NCI-H2029 (cell line): ENCODE measurements at regions not wholly inside any gene's neighbourhood (a gene's known extent, or its start where the extent isn't known, plus 50 kb on each side); places are given as distances from the start of the nearest gene placed in this dataset.
"Not testable (repeated sequence)": the region's sequence is repeated elsewhere in the genome, so short reads cannot be mapped to it uniquely, and the experiment has no call there.

Experiments
- DNase-seq: peaks from one replicate; lab custom pipeline; 2025; lab: John Stamatoyannopoulos, UW

DNA sequence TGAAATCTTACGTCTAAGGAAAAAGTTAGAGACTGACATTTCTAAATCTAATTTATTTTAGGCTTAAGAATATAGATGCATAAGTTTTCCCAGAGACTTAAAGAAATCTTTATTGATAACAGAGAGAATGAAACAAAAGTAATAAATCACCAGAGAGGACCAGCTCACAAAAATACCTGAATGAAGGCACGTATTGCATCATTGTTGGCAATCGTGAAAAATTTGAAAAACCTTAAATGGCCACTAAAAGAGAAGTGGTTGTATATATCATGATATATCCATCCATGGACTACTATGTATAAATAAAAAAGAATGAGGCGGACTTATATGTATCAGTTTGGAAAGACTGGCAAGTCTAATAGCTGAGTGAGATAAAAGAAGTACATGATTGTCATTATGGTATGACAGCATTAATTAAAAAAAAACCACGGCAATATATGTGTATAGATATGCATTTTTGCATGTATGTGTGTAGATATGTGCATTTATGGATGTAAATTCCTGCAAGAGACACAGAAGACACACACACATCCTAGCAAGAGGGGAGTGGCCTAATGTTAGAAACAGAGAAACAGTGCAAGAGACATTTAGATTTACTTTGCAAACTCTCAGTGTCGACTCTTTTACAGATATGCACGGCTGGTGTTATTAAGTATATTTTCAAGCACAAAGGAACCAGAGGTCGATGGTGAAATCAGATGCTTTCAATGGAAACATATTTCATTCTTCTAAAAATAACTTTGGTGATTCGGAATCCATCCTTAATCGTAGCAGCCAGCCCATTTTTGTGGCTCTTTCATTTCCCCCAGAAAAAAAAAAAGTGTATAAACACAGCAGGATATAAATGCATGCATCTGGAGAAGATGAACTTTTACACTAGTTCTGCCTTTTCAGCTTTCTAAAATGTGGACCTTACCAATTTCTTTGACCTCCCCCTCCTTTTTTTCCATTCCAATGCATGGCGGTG, 156.1 kb upstream of the SALL4 start:
- DNase-seq = no peak

GRCh38 chr20:51955756-51956155, 153.4 kb upstream of the SALL4 start:
- DNase-seq = no peak

- DNase-seq = no peak
Measured at GRCh38 chr20:51953731-51954340, 151.5 kb upstream of the SALL4 start.

GRCh38 chr20:51950926-51951325, 148.6 kb upstream of the SALL4 start:
- no peak for DNase-seq

DNA sequence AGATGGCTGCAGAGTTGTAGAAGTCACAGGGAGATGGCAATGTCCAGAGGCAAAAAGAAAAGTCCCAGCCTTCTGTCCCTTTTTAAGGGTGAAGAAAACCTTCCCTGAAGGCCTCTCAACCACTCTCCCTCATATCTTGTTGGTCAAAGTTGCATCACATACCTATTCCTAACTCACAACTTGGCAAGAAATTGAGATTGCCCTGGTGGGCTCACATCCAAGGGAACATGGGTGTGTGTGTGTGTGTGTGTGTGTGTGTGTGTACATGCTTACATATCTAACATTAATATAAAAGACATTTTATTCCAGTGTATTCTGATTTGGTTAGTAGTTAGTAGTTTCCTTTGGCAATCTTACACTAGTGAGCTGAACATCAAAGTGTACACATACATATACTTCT, 144.3 kb upstream of the SALL4 start:
- no peak for DNase-seq

DNA sequence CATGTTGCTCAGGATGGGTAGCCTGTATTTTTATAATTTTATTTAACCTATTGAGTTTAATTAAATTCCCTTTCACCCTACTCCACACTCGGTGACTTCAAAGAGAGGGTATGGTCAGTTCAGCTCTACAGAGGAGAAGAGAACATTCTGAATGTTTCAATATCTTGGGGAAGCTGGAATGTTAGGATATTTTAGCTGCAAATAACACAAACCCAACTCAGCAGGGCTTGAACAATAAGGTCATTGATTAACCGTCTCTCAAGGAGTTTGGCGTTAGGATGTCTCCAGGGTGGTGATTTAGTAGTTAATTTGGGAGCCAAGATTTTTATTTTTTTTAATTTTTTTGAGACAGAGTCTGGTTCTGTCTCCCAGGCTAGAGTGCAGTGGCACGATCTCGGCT, 143.6 kb upstream of the SALL4 start:
- no peak for DNase-seq

DNA sequence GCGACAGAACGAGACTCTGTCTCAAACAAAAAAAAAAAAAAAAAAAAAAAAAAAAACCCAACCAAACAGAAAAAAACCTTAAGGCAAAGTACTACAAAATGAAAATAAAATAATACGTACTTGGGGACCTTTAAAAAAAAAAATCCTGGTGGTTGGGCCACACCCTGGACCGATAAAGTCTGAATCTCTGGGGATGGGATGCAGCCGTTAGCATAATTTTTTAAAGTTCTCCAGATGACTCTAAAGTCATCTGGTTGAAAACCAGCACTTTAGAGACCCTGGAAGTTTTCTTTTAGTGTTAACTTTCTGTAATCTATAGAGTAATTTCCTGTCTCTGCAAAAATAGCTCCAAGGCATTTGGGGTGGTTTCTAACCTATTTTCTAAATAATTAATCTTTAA, 142.9 kb upstream of the SALL4 start:
- no peak for DNase-seq

GRCh38 chr20:51943761-51944160, 141.4 kb upstream of the SALL4 start:
- no peak for DNase-seq

- not testable (repeated sequence) for DNase-seq
Measured at GRCh38 chr20:51943326-51943725, 141.0 kb upstream of the SALL4 start.

DNA sequence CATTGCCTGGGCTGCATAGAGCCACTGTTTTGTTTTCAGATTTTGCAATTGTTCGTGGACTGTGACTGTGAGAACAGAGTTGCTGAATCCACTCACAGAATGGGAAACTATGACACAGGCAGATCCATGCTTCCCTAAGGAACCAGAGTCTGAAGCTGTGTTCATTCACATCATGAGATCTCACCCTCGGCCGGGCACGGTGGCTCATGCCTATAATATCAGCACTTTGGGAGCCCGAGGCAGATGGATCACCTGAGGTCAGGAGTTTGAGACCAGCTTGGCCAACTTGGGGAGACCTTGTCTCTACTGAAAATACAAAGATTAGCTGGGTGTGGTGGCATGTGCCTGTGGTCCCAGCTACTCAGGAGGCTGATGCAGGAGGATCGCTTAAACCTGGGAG, 139.2 kb upstream of the SALL4 start:
- no peak for DNase-seq

DNA sequence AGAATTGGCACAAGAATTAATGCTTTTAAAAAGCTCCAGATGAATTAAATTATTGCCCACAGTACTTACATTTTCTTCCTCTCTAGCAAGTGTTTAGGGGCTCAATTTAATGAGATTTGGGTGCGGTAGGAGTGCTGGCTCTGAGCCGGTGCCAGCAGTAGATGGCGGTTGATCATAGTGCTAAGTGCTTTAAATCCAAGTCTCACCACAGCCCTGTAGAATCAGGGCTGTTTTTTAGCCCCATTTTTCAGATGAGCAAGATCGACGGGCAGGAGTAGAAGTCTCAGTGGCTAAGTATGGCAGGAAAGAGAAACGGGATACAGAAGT, 136.9 kb upstream of the SALL4 start:
- DNase-seq = no peak

DNA sequence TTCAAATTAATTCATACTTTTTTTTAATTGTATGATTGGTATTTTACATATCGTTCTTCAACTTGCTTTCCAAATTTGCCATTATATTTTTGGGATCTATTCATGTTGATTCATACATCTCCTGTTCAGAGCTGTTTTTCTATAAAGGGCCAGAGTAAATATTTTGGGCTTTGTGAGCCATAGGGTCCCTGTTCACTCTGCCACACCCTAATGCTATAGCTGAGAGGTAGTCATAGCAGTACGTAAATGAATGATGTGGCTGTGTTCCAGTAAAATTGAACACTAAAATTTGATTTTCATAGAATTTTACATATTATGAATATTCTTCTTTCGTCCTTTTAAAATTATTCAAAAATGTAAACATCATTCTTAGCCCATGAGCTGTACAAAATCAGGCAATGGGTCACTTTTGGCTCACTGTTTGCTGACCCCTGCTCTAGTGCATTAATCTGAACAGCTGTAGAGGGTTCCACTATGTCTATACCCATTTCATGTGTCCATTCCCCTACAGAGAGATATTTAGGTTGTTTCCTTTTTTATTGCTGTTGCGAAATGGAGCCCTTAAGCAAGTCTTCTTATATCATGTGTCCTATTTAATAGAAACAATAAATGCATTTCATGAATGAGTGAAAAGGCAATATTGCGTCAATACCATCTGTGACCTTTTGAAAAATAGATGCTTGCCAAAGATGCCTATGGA, 136.4 kb upstream of the SALL4 start:
- DNase-seq = no peak

GRCh38 chr20:51937779-51938178, 135.5 kb upstream of the SALL4 start:
- no peak for DNase-seq

DNA sequence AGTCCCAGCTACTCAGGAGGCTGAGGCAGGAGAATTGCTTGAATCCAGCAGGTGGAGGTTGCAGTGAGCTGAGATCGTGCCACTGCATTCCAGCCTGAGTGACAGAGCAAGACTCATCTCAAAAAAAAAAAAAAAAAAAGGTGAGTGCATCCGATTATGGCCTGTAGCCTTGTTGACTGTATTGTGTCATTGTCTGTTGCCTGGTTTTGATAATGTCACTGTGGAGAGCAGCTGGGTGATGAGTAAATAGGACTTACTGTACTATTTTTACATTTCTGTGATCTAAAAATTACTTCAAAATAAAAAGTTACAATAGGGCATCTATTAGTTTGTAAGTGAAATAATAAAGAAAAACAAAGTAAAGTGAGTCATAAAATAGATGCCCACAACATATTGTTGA, 134.1 kb upstream of the SALL4 start:
- no peak for DNase-seq

GRCh38 chr20:51935003-51935358, 132.7 kb upstream of the SALL4 start:
- DNase-seq = no peak

DNA sequence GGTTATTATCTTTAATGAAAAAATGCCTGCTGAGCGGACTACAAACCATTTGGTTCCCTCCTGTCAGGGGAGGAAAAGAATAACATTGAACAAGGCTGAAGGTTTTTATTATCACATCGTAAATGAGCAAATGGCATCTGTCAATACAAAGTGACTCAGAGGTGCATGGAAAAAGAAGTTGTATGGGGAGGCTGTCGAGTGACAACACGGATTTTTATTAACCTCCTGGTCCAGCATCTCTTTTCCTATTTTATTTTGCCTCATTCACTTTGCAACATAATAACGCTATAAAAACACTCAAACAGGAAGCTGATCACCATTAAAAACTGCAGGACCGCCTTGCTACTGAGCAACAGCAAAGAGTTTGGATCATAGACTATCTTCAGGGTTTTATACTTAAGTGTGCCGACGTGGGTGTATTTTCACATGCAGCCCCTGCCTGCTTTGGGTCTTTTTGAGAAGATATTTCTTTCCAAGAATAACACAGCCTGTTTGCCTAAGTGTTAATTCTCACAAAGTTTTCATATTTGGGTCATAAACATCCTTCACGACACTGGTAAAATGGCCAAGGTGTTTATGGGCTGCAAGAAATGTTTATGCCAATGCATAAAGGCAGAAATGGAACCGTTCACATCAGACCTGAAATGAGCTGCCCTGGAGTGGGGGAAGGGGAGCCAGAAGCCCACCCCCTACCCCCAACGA, 132.1 kb upstream of the SALL4 start:
- DNase-seq = no peak

GRCh38 chr20:51931371-51931781, 129.1 kb upstream of the SALL4 start:
- no peak for DNase-seq

GRCh38 chr20:51930775-51931174, 128.5 kb upstream of the SALL4 start:
- DNase-seq = no peak

- no peak for DNase-seq
Measured at GRCh38 chr20:51928931-51929330, 126.6 kb upstream of the SALL4 start.

GRCh38 chr20:51927970-51928369, 125.6 kb upstream of the SALL4 start:
- not testable (repeated sequence) for DNase-seq

GRCh38 chr20:51926670-51927305, 124.5 kb upstream of the SALL4 start:
- no peak for DNase-seq

GRCh38 chr20:51924509-51924908, 122.2 kb upstream of the SALL4 start:
- no peak for DNase-seq
